Stimulated activated naive CD8-positive, alpha-beta T cell treated with anti-CD3 and anti-CD28 coated beads, Interleukin-15, amount 100 ng/mL, for 72 hours (primary cell): ENCODE measurements at regions not wholly inside any gene's neighbourhood (a gene's known extent, or its start where the extent isn't known, plus 50 kb on each side); places are given as distances from the start of the nearest gene placed in this dataset.

Source experiments
- ATAC-seq: fragments of 150-1000 bp; cut with Tn5 transposase; 2 replicates; pipeline ENCODE4 v1.10.0; 2021; ENCODE audit warnings: mild to moderate bottlenecking, moderate library complexity
- DNase-seq, 2 donors: peaks; one replicate each; pipeline ENCODE4 v3.0.0; 2021 to 2022
- H3K27ac Mint-ChIP-seq, 2 donors: one replicate each; pipeline ENCODE4 v1.8.0; 2022; ENCODE audit warnings: mild to moderate bottlenecking in 2 of 2, mixed read lengths in 2 of 2, moderate library complexity in 2 of 2
- H3K27me3 Mint-ChIP-seq: one replicate; pipeline ENCODE4 v1.8.0; 2022; ENCODE audit warnings: mixed read lengths
- H3K4me1 Mint-ChIP-seq: one replicate; pipeline ENCODE4 v1.8.0; 2022; ENCODE audit warnings: mild to moderate bottlenecking, mixed read lengths
- H3K4me3 Mint-ChIP-seq, 2 donors: one replicate each; pipeline ENCODE4 v1.8.0; 2022; ENCODE audit warnings: mild to moderate bottlenecking in 2 of 2, mixed read lengths in 2 of 2, moderate library complexity in 1 of 2
- H3K9me3 Mint-ChIP-seq, 2 donors: one replicate each; pipeline ENCODE4 v1.8.0; 2022; ENCODE audit warnings: mixed read lengths in 2 of 2

DNA sequence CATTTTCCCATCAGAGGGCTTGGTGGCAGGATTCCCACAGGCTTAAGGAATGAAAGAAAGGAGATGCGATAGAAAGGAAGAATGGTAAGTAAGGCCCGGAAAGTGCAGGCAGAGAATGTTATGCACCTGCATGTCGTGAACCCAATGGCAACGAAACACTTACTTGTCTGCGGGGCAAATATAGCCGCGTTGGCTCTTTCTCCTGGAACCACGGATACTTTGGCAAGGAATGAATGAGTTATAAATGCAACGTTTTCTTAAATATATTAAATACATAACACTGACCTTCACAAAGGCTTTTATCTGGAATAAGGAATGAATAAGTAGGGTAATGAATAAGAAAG lies 192.1 kb downstream of the KATNAL1 start:
- peaks cover 54% of the 10 kb centered on the region for H3K4me1 Mint-ChIP-seq
- peaks cover 20% of the 10 kb centered on the region for H3K27me3 Mint-ChIP-seq
- ATAC-seq: peak; percentile 2
- no peak overlapping the region for H3K27ac Mint-ChIP-seq
- H3K4me3 Mint-ChIP-seq: peak overlapping the region; percentile 72 to 81
- DNase-seq: no peak
- H3K9me3 Mint-ChIP-seq: no peaks in the 10 kb centered on the region

DNA sequence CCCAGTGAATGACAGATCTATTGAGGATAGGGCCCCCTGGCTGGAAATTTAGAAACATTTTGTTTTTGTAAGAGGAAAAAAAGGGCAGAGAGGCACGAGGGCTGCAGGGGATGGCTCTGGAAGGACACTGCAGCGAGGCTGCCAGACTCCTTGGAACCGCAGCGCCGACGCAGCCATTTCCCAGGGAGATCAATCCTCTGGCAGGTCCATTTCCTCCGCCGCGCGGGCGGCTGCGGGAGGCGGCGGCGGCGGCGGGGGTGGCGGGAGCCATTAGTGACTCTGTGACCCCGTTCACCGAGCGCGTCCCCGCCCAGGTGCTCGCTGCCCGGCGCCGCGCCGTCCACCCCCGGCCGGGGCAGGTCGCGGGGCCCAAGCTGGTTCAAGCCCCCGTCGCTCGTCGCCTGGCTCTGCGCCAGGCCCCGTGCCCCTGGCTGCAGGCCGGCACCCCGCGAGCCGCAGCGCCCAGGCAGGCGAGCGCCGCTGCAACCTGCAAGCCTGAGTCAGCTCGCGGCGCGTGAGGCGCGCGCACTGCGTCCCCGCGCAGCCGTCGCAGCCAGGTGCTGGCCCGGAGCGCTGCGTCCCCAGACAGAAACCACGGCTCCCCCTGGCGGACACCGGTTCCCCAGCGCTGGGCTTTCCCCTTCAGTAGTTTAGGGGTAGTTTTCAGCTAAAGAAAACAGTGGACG lies 192.6 kb downstream of the KATNAL1 start:
- Mint-ChIP-seq H3K27ac (peak overlapping the region; percentile 58 to 59), H3K9me3 (no peaks in the 10 kb centered on the region), H3K4me1 (peaks cover 48% of the 10 kb centered on the region), H3K27me3 (peaks cover 20% of the 10 kb centered on the region), H3K4me3 (peak overlapping the region; percentile 78 to 81)
- peak; percentile 90 to 92 for DNase-seq
- ATAC-seq: peak; percentile 96

DNA sequence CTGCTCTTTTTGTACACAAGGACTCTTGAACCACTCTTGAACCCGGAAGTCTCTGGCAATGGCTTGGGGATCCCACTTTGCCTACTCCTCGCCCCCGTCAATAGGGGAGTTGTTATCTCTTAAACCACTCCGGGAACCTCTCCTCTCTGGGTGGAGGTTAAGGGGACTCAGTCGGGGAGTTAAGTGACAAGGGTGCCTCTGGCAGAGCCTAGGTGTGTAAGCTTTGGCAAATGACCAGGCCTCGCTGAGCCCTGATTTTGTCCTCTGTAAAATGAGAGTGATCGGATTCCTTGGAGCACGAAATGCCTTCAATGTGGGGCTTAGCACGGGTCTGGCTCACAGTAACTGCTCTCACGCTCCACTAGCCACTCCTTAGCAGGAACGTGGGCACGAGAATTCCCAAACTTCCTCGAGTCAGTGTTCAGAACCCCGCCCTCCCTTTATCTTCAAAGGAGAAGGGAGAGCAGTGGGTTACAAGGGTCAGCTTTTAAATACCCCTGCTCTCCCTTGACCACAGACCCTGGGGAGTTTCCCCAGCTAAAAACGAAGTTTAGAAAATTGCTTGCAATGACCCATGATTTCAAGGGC lies 193.3 kb downstream of the KATNAL1 start:
- Mint-ChIP-seq H3K4me3 (peak overlapping the region; percentile 78 to 81), H3K9me3 (no peaks in the 10 kb centered on the region), H3K4me1 (peaks cover 42% of the 10 kb centered on the region), H3K27ac (peak overlapping the region; percentile 58 to 59), H3K27me3 (peaks cover 20% of the 10 kb centered on the region)
- no peak for ATAC-seq
- DNase-seq: no peak

DNA sequence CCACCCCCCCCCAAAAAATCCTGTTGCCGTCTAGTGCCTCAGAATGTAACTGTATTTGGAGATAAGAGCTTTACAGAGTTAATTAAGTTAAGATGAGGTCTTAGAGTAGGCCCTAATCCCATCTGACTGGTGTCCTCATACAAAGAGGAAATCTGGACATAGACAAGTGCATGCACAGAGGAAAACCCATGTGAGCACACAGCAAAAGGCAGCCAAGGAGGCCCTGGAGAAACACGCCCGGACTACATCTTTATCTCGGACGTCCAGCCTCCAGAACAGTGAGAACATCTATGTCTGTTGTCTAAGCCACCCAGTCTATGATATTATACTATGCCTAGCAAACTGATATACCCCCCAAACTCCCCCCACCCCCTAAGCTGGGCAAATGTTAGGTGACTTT lies 193.8 kb downstream of the KATNAL1 start:
- ATAC-seq (no peak), DNase-seq (no peak)
- H3K27ac Mint-ChIP-seq: no peak overlapping the region
- no peaks in the 10 kb centered on the region for H3K9me3 Mint-ChIP-seq
- H3K27me3 Mint-ChIP-seq: peaks cover 20% of the 10 kb centered on the region
- H3K4me3 Mint-ChIP-seq: peak overlapping the region in 1 of 2 donors; percentile 78
- peaks cover 38% of the 10 kb centered on the region for H3K4me1 Mint-ChIP-seq

DNA sequence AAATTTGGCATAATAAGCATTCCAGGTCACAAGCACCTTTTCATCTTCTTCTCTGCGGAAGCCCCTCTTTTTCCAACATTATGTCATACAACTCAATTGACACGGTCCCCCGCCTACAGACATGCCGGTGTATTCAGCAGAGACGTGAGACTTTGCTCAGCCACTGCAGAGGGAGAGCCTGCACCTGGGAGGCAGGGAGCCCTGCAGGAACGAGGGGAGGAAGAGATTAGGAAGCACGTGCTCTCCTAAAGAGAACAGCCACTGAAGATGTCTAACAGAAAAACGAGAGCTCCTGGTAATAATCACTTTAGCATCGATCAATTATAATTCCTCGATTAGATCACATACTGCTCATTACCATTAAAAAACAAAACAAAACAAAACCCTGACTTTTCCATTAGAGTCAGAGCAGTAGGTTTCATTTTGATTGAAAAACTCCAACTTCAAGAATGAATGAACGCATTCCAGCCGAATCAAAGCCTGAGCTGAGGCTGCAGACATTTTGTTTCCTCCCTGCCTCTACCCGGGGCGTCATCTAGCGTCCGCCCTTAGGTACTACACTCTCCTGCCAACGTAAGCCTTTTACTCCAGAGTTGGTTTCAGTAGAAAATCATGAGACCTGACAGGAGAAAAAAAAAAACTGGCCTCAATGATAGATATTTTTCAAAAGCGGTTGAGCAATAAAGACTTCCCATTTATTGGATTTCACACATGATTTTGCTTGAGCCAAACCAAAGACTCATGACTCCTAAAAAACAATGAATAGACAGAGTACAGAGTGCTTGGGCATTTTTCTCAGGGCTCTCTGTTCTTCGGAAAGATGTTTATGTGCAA lies 194.5 kb downstream of the KATNAL1 start:
- DNase-seq: peak; percentile 72 to 76
- peak; percentile 44 for ATAC-seq
- Mint-ChIP-seq H3K4me1 (peaks cover 34% of the 10 kb centered on the region), H3K9me3 (no peaks in the 10 kb centered on the region), H3K4me3 (peak overlapping the region; percentile 77 to 78), H3K27me3 (peaks cover 20% of the 10 kb centered on the region), H3K27ac (no peak overlapping the region)

DNA sequence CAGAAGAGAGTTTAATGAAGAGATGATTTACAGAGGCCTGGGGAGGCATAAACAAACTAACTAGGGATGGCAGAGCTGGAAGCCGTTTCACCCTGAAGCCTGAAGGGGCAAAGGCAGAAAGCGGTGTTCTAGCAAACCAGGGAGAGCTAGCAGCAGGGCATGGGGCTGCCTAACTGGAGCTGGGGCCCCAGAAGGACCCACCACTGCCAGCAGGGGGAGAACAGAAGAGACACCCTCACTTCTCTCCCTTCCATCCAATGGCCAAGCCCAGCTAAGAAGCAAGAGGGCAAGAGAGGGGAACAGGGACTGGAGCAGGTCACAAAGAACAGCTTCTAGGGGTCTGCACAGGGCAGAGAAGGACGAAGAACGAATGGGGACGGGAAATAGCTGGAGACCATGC lies 195.5 kb downstream of the KATNAL1 start:
- H3K9me3 Mint-ChIP-seq: no peaks in the 10 kb centered on the region
- DNase-seq (no peak), ATAC-seq (no peak)
- H3K4me3 Mint-ChIP-seq: peak overlapping the region; percentile 4 to 30
- peaks cover 34% of the 10 kb centered on the region for H3K4me1 Mint-ChIP-seq
- peaks cover 20% of the 10 kb centered on the region for H3K27me3 Mint-ChIP-seq
- no peak overlapping the region for H3K27ac Mint-ChIP-seq

DNA sequence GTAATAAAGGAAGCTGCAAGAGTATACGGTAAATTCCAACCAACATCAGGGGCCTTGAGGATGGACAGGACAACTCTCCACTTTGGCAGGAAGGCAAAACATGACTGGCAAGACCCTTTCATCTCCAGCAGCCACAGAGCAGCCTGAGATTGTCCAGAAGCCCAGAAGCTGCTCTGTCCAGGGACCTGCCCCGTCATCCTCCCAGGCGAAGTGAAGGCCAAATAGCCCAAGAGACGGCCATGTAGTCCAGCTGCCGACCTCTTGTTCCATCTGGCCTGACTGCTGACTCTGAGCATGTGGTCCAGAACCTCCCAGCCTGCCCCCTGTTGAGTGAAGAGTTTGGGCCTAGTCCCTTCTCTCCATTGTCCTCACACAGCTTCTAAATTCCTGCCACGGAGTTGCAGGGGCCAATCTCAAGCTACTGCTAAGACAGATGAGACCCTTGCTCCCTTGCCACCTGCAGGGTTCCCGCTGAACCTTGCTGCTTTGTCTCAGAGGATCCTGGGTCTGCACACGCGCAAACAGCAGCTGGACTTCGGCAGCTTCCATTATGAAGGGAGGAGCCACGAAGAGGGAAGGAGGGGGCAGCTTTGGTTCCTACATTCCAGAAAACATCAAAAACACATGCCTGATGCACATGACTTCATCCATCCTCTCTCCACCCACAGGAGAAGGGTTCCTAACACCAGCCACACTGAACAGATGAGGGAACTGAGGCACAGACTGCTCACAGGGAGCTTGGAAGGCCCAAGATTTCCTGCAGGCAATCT lies 196.9 kb downstream of the KATNAL1 start:
- ATAC-seq (no peak), DNase-seq (no peak)
- Mint-ChIP-seq H3K9me3 (no peaks in the 10 kb centered on the region), H3K4me3 (no peak overlapping the region), H3K27ac (no peak overlapping the region), H3K4me1 (peaks cover 29% of the 10 kb centered on the region), H3K27me3 (peaks cover 11% of the 10 kb centered on the region)

DNA sequence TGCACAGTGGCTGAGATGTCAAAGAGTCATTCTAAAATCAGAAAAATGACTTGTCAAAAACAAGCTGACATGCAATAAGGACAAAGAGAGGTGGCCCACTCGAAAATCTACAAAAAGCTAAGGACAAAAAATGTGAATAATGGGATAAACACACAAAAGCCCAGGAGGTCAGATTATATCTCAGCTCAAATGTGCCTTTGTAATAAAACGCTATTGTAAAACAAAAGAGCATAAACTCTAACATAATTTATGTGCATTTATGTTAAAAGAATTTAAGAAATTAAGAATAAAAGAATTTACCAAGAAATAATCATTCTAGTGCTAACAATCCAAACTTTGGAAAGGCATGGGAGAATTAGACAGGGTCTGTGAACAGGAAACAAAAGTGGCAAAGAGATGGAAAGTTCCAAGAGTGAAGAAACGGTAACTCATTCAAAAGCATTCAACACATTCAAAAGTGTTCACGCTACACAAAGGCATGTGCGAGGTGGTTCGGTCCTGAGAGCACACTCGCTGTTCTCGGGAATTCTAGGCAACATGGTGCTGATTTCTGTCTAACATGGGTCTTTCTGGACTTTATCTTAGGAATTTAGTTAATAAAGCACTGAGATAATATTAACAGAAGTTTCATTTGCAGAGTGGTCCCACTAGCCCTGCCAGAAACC lies 197.7 kb downstream of the KATNAL1 start:
- Mint-ChIP-seq H3K9me3 (no peaks in the 10 kb centered on the region), H3K27ac (no peak overlapping the region), H3K4me1 (peaks cover 23% of the 10 kb centered on the region), H3K4me3 (no peak overlapping the region), H3K27me3 (peaks cover 11% of the 10 kb centered on the region)
- ATAC-seq: no peak
- DNase-seq: no peak

DNA sequence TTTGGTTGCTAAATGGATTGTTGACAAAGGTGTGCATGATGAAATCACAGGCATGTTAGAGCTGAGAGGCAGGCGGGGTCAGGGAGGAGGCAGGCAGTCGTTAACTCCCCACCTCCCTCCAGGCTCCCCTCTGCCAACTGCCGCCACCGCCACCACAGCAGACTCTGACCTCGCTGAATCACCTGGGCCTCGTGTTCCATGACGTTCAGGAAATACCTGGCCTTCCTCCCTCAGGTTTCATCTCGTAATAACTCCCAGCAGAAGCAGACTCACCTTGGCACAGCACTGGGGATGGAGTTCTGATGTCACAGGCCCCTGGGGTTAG lies 198.5 kb downstream of the KATNAL1 start:
- Mint-ChIP-seq H3K4me1 (peaks cover 18% of the 10 kb centered on the region), H3K27ac (peak overlapping the region; percentile 39 to 80), H3K4me3 (no peak overlapping the region), H3K27me3 (peaks cover 11% of the 10 kb centered on the region), H3K9me3 (no peaks in the 10 kb centered on the region)
- no peak for ATAC-seq
- DNase-seq: no peak

DNA sequence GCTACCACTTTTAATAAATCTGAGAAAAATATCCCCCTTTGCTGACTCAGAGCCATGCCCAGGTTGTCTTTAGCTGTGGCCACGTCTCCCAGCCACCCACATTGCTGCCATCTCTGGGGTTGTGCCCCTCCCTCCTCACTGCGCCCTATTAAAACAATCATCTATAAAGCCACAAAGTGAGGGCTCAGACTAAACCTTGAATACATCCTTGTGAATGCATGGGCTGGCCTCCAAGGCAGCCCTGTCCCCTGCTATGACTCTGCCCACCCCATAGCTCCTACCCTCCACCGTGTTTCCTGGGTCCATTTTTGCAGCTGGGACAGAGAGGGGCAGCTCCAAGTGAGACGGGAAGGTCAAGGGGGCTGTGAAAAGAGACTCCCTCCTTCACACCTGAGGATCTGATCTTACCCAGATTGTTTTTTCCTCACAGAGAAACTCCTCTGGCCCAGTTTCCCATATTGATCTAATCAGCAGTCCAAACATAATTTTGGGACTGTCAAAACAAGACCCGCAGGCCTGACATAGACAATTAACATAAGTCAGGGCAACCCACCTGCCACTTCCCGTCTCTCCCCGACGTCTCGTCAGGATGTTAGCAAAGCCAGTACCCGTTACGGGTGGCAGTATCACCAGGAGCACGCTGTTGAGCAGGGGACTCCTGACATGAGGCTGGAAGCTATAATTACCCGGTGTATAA lies 199.0 kb downstream of the KATNAL1 start:
- DNase-seq (no peak), ATAC-seq (no peak)
- Mint-ChIP-seq H3K4me1 (peaks cover 18% of the 10 kb centered on the region), H3K4me3 (no peak overlapping the region), H3K27me3 (peaks cover 11% of the 10 kb centered on the region), H3K9me3 (no peaks in the 10 kb centered on the region), H3K27ac (peak overlapping the region in 1 of 2 donors; percentile 39)

DNA sequence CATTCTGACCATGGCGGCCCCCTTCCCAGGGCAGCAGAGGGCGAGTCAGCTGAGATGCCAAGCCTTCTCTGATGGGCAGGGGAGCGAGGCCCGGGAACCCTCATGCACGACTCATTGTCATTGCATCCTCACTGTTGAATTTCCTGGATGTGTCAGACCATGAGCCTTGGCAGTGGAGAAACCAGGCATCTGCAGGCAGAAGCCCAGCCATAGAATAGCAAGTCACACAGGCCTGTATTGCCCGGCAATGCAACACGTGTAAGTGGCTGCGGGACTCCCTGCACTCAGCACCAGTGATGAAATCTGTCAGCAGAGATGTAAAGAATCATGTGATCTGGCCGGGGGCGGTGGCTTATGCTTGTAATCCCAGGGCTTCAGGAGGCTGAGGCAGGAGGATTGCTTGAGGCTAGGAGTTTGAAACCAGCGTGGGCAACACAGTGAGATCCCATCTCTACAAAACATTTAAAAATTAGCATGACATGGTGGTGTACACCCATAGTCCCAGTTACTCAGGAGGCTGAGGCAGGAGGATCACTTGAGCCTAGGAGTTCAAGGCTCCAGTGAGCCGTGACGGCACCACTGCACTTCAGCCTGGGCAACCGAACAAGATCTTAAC lies 199.7 kb downstream of the KATNAL1 start:
- ATAC-seq (no peak), DNase-seq (no peak)
- Mint-ChIP-seq H3K4me1 (peaks cover 10% of the 10 kb centered on the region), H3K9me3 (no peaks in the 10 kb centered on the region), H3K4me3 (no peak overlapping the region), H3K27ac (no peak overlapping the region), H3K27me3 (peaks cover 11% of the 10 kb centered on the region)

DNA sequence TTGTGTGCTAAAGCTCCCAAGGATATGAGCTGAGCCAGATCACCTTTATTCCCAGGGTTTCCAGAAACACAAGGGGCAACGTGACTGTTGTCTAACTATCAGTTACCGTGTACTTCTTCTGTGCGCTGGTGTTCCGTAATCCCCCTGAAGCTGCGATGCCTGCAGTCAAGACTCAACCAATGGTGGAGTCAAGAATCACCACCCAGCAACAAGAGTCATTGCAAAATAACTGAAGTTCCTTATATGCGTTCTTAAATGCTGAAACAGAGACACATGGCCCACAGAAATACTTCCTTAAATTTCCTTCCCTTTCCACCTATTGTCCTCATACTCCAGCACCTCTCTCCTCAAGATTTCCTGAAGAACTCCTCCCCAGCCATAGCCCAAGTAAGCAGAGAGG lies 200.2 kb downstream of the KATNAL1 start:
- Mint-ChIP-seq H3K27me3 (peaks cover 8% of the 10 kb centered on the region), H3K27ac (no peak overlapping the region), H3K9me3 (no peaks in the 10 kb centered on the region), H3K4me1 (peaks cover 5% of the 10 kb centered on the region), H3K4me3 (no peak overlapping the region)
- ATAC-seq (no peak), DNase-seq (no peak)

DNA sequence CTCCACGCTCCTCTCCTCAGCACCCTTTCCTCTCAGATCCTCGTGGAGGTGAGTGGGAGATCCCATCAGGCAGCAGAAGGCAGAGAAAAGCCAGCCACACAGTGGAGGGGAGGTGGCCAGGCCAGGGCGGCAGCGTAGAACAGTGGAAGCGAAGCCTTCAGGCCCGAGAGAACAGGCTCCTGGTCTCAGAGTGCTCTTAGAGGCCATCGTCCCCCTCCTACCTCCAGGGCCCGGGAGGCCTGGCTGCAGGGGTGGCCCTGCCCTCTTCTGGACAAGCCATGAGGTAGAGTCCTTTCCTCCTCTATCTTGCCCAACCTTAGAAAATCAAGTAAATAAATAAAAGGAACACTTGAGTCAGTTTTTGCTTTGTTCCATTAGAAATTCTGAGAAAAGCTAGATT lies 202.0 kb downstream of the KATNAL1 start:
- DNase-seq (no peak), ATAC-seq (no peak)
- Mint-ChIP-seq H3K27me3 (no peaks in the 10 kb centered on the region), H3K4me1 (no peaks in the 10 kb centered on the region), H3K4me3 (no peak overlapping the region), H3K9me3 (no peaks in the 10 kb centered on the region), H3K27ac (no peak overlapping the region)

DNA sequence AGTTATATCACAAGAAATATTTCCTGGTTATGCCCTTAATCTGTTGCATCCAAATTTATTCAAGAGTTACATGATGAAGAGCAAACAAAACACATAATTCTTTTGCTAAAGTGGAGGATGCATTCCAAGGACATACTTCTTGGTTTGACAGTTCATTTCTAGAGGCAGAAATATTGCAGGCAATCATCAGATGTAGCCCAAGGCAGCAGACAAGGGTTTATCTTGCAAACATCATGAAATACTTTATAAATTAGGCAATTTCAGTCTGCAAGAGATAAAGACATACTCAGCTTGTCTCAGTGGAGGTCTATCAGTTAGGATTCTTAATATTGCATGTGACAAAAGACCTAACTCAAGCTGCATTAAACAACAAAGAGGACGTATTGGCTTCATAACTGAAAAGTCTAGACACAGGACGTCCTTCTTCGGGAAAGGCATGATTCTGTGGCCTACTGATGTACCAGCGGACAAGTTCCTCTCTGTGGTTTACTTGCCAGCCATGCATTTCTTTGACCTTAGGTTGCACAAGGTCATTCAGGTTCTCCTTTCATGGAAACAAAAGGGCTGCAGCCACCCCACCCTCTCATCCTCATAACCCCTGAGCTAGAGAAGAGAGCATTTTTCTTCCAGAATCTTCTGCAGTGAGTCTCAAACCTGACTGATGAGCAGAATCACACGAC lies 204.1 kb downstream of the KATNAL1 start:
- DNase-seq (no peak), ATAC-seq (no peak)
- H3K4me3 Mint-ChIP-seq: no peak overlapping the region
- no peaks in the 10 kb centered on the region for H3K9me3 Mint-ChIP-seq
- H3K27ac Mint-ChIP-seq: no peak overlapping the region
- H3K4me1 Mint-ChIP-seq: no peaks in the 10 kb centered on the region
- H3K27me3 Mint-ChIP-seq: no peaks in the 10 kb centered on the region
